Osteoblast (primary cell): ENCODE measurements at regions not wholly inside any gene's neighbourhood (a gene's known extent, or its start where the extent isn't known, plus 50 kb on each side); places are given as distances from the start of the nearest gene placed in this dataset.

Experiments used
- DNase-seq: peaks from one replicate; pipeline ENCODE4 v3.0.0; 2011; ENCODE audit warnings: low spot score, mixed read lengths; ENCODE audit not compliant: insufficient read length; ENCODE audit errors: missing footprints
- H2AFZ ChIP-seq: 2 replicates; pipeline ENCODE4 v1.6.0; 2011; ENCODE audit warnings: mild to moderate bottlenecking, low read length
- H3K27ac ChIP-seq: 2 replicates; pipeline ENCODE4 v1.5.1; 2011; ENCODE audit warnings: mild to moderate bottlenecking, low read depth, low read length, moderate library complexity
- H3K27me3 ChIP-seq: 2 replicates; pipeline ENCODE4 v1.6.0; 2012; ENCODE audit warnings: mild to moderate bottlenecking, control low read depth, inconsistent platforms, low read length, moderate library complexity; ENCODE audit not compliant: insufficient read depth
- H3K36me3 ChIP-seq: 2 replicates; pipeline ENCODE4 v1.5.1; 2011; ENCODE audit warnings: mild to moderate bottlenecking, low read length, control low read depth, moderate library complexity; ENCODE audit not compliant: insufficient read depth
- H3K4me1 ChIP-seq: 2 replicates; pipeline ENCODE4 v1.5.1; 2011; ENCODE audit warnings: mild to moderate bottlenecking, low read length, control low read depth, moderate library complexity; ENCODE audit not compliant: insufficient read depth
- H3K4me2 ChIP-seq: 2 replicates; pipeline ENCODE4 v1.6.0; 2011; ENCODE audit warnings: mild to moderate bottlenecking, low read length; ENCODE audit not compliant: insufficient read depth
- H3K4me3 ChIP-seq: fragments of 200-600 bp; sonication (generic); 3 replicates; pipeline ENCODE4 v1.5.1; 2012; ENCODE audit warnings: mild to moderate bottlenecking, low read length, inconsistent platforms; ENCODE audit not compliant: insufficient read depth
- H3K79me2 ChIP-seq: 2 replicates; pipeline ENCODE4 v1.6.0; 2012; ENCODE audit warnings: mild to moderate bottlenecking, low read length, control low read depth, inconsistent platforms; ENCODE audit not compliant: insufficient read depth
- H3K9me3 ChIP-seq: 2 replicates; pipeline ENCODE4 v1.5.1; 2011; ENCODE audit warnings: low read depth, low read length, control low read depth
- H4K20me1 ChIP-seq: 2 replicates; pipeline ENCODE4 v1.6.0; 2012; ENCODE audit warnings: mild to moderate bottlenecking, low read length, control low read depth; ENCODE audit not compliant: insufficient read depth
- TF ChIP-seq, protein P1 (sequence below): IDR thresholded peaks from 2 replicates; pipeline ENCODE4 v1.5.1; 2011; ENCODE audit warnings: mild to moderate bottlenecking, low read depth, low read length, moderate library complexity; ENCODE audit errors: extremely low read depth

DNA sequence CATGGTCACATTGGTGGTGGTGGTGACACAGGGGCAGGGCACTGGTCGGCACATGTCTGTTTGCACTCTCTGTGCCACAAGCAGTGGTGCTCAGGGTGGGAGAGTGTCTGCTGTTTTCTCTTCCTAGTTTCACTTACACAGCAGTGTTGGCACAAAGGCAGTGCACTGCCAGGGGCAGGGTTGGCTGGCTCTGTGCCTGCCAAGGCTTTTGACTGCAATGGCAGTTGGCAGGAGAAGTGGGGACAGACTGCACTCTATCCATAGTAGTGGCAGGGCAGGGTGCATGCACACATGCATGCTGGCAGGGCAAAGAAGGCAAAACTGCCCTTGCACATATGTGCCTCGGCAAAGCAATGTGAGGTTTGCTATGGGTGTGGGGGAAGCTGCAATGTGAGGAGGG is 635.9 kb downstream of the SUCLG1 start:
- TF ChIP-seq, protein P1, sequence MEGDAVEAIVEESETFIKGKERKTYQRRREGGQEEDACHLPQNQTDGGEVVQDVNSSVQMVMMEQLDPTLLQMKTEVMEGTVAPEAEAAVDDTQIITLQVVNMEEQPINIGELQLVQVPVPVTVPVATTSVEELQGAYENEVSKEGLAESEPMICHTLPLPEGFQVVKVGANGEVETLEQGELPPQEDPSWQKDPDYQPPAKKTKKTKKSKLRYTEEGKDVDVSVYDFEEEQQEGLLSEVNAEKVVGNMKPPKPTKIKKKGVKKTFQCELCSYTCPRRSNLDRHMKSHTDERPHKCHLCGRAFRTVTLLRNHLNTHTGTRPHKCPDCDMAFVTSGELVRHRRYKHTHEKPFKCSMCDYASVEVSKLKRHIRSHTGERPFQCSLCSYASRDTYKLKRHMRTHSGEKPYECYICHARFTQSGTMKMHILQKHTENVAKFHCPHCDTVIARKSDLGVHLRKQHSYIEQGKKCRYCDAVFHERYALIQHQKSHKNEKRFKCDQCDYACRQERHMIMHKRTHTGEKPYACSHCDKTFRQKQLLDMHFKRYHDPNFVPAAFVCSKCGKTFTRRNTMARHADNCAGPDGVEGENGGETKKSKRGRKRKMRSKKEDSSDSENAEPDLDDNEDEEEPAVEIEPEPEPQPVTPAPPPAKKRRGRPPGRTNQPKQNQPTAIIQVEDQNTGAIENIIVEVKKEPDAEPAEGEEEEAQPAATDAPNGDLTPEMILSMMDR: no peak
- no peak overlapping the region for H2AFZ ChIP-seq
- no peaks in the 10 kb centered on the region for H3K79me2 ChIP-seq
- no peak for DNase-seq
- no peaks in the 10 kb centered on the region for H4K20me1 ChIP-seq
- H3K27me3 ChIP-seq: no peaks in the 10 kb centered on the region
- no peaks in the 10 kb centered on the region for H3K36me3 ChIP-seq
- H3K9me3 ChIP-seq: no peaks in the 10 kb centered on the region
- H3K4me2 ChIP-seq: no peak overlapping the region
- no peak overlapping the region for H3K4me3 ChIP-seq
- H3K4me1 ChIP-seq: no peaks in the 10 kb centered on the region
- H3K27ac ChIP-seq: no peak overlapping the region

DNA sequence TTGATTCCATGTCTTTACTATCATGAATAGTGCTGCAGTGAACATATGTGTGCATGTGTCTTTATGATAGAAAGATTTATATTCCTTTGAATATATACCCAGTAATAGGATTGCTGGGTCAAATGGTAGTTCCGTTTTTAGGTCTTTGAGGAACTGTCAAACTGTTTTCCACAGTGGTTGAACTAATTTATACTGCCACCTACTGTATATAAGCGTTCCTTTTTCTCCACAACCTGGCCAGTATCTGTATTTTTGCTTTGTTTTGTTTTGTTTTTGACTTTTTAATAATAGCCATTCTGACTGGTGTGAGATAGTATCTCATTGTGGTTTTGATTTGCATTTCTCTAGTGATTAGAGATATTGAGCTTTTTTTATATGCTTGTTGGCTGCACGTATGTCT is 641.6 kb downstream of the SUCLG1 start:
- H3K4me2 ChIP-seq: no peak overlapping the region
- no peak overlapping the region for H3K27ac ChIP-seq
- no peak for DNase-seq
- no peaks in the 10 kb centered on the region for H4K20me1 ChIP-seq
- no peak overlapping the region for H2AFZ ChIP-seq
- no peaks in the 10 kb centered on the region for H3K27me3 ChIP-seq
- no peaks in the 10 kb centered on the region for H3K79me2 ChIP-seq
- TF ChIP-seq, protein P1: no peak
- H3K36me3 ChIP-seq: no peaks in the 10 kb centered on the region
- H3K9me3 ChIP-seq: no peaks in the 10 kb centered on the region
- H3K4me1 ChIP-seq: no peaks in the 10 kb centered on the region
- H3K4me3 ChIP-seq: no peak overlapping the region

DNA sequence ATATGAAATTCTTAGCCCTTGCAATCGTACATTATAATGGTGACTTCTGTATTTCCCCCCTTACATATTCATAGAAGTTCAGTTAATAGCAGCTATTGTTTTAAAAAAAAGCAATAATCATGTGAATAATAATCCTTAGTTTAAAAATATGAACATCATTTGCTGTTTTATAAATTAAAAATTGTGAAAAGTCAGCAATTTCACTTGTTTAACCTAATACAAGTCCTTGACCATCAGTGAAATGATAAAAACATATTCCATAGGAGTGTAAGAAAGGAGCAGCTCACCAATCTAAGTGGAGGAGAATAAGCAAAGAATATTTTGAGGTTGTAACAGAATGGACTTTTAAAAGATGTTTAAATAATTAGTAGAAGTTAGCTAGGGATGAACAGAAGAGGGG is 650.2 kb downstream of the SUCLG1 start:
- H3K27me3 ChIP-seq: no peaks in the 10 kb centered on the region
- no peak overlapping the region for H2AFZ ChIP-seq
- H3K79me2 ChIP-seq: no peaks in the 10 kb centered on the region
- H3K4me1 ChIP-seq: no peaks in the 10 kb centered on the region
- no peak overlapping the region for H3K4me2 ChIP-seq
- no peaks in the 10 kb centered on the region for H3K36me3 ChIP-seq
- no peak overlapping the region for H3K4me3 ChIP-seq
- TF ChIP-seq, protein P1: no peak
- no peak overlapping the region for H3K27ac ChIP-seq
- H4K20me1 ChIP-seq: no peaks in the 10 kb centered on the region
- peaks cover 2% of the 10 kb centered on the region for H3K9me3 ChIP-seq
- no peak for DNase-seq

DNA sequence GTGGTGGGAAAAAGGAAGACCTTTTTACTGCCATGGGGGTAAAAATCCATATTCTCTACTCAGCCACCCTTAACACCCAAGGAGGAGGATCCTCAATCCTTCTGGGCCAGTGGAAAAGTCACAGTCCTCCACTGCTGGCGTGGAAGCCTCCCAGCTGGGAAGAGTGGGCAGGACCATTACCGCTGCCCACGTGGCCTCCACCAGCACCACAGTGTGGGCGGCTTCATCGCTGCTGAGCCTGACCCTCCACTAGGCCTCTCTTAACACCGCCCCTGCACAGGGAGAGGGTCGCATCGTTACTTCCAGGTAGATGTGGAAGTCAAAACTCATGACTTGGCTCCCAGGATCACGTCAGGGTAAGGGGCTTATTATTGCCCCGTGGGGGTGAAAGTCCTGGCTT is 656.5 kb downstream of the SUCLG1 start:
- no peaks in the 10 kb centered on the region for H3K36me3 ChIP-seq
- TF ChIP-seq, protein P1: no peak
- no peaks in the 10 kb centered on the region for H3K4me1 ChIP-seq
- no peak overlapping the region for H3K27ac ChIP-seq
- no peak overlapping the region for H3K4me2 ChIP-seq
- H2AFZ ChIP-seq: no peak overlapping the region
- H3K4me3 ChIP-seq: no peak overlapping the region
- DNase-seq: no peak
- no peaks in the 10 kb centered on the region for H3K79me2 ChIP-seq
- H4K20me1 ChIP-seq: no peaks in the 10 kb centered on the region
- no peaks in the 10 kb centered on the region for H3K27me3 ChIP-seq
- peaks cover 2% of the 10 kb centered on the region for H3K9me3 ChIP-seq
